ENCODE measurements at regions not wholly inside any gene's neighbourhood (a gene's known extent, or its start where the extent isn't known, plus 50 kb on each side); places are given as distances from the start of the nearest gene placed in this dataset.

GRCh38 chr2:133952896-133953295 is 301.0 kb upstream of the MGAT5 start:
- intact Hi-C loops (cut with micrococcal nuclease; ENCODE audit: unreplicated experiment) = no loop called here
- Mint-ChIP-seq H3K4me1 (ENCODE audit: low read depth, unreplicated experiment) (no peaks in the 10 kb centered on the region), H3K4me3 (ENCODE audit: low read depth, unreplicated experiment) (no peak overlapping the region), H3K27me3 (ENCODE audit: unreplicated experiment) (peaks cover 70% of the 10 kb centered on the region), H3K27ac (ENCODE audit: unreplicated experiment) (no peak overlapping the region), H3K36me3 (ENCODE audit: insufficient read depth, unreplicated experiment) (no peaks in the 10 kb centered on the region), H3K9me3 (ENCODE audit: low read depth, unreplicated experiment) (no peaks in the 10 kb centered on the region)
- CTCF ChIA-PET = no interaction called here
- BruUV-seq (replicated peaks) = no TSS peak
- no peak for DNase-seq
- no peak for TF ChIP-seq CTCF (IDR thresholded peaks at IDR 0.05; ENCODE audit: unreplicated experiment)

- no peak for DNase-seq
- Mint-ChIP-seq H3K27me3 (ENCODE audit: unreplicated experiment) (peaks cover 76% of the 10 kb centered on the region), H3K9me3 (ENCODE audit: low read depth, unreplicated experiment) (no peaks in the 10 kb centered on the region), H3K4me3 (ENCODE audit: low read depth, unreplicated experiment) (no peak overlapping the region), H3K36me3 (ENCODE audit: insufficient read depth, unreplicated experiment) (no peaks in the 10 kb centered on the region), H3K4me1 (ENCODE audit: low read depth, unreplicated experiment) (no peaks in the 10 kb centered on the region), H3K27ac (ENCODE audit: unreplicated experiment) (no peak overlapping the region)
- CTCF ChIA-PET = no interaction called here
- intact Hi-C loops (cut with micrococcal nuclease; ENCODE audit: unreplicated experiment) = no loop called here
- TF ChIP-seq CTCF (IDR thresholded peaks at IDR 0.05; ENCODE audit: unreplicated experiment) = no peak
- BruUV-seq (replicated peaks) = no TSS peak
Observed at GRCh38 chr2:133953524-133953923, 300.3 kb upstream of the MGAT5 start.

GRCh38 chr2:133954636-133955035 is 299.2 kb upstream of the MGAT5 start:
- CTCF ChIA-PET = no interaction called here
- DNase-seq = no peak
- no peaks in the 10 kb centered on the region for H3K4me1 Mint-ChIP-seq (ENCODE audit: low read depth, unreplicated experiment)
- no peak overlapping the region for H3K4me3 Mint-ChIP-seq (ENCODE audit: low read depth, unreplicated experiment)
- no peaks in the 10 kb centered on the region for H3K9me3 Mint-ChIP-seq (ENCODE audit: low read depth, unreplicated experiment)
- H3K27me3 Mint-ChIP-seq (ENCODE audit: unreplicated experiment) = peaks cover 80% of the 10 kb centered on the region
- no TSS peak for BruUV-seq (replicated peaks)
- no peak for TF ChIP-seq CTCF (IDR thresholded peaks at IDR 0.05; ENCODE audit: unreplicated experiment)
- no peak overlapping the region for H3K27ac Mint-ChIP-seq (ENCODE audit: unreplicated experiment)
- no peaks in the 10 kb centered on the region for H3K36me3 Mint-ChIP-seq (ENCODE audit: insufficient read depth, unreplicated experiment)
- intact Hi-C loops (cut with micrococcal nuclease; ENCODE audit: unreplicated experiment) = no loop called here

- CTCF ChIA-PET = no interaction called here
- no peak for TF ChIP-seq CTCF (IDR thresholded peaks at IDR 0.05; ENCODE audit: unreplicated experiment)
- Mint-ChIP-seq H3K36me3 (ENCODE audit: insufficient read depth, unreplicated experiment) (no peaks in the 10 kb centered on the region), H3K27ac (ENCODE audit: unreplicated experiment) (no peak overlapping the region), H3K27me3 (ENCODE audit: unreplicated experiment) (peaks cover 74% of the 10 kb centered on the region), H3K4me3 (ENCODE audit: low read depth, unreplicated experiment) (no peak overlapping the region), H3K9me3 (ENCODE audit: low read depth, unreplicated experiment) (no peaks in the 10 kb centered on the region), H3K4me1 (ENCODE audit: low read depth, unreplicated experiment) (no peaks in the 10 kb centered on the region)
- DNase-seq = no peak
- BruUV-seq (replicated peaks) = no TSS peak
- intact Hi-C loops (cut with micrococcal nuclease; ENCODE audit: unreplicated experiment) = no loop called here
Observed at GRCh38 chr2:133955169-133955568, 298.7 kb upstream of the MGAT5 start.

Data from Calu3 (cell line).